Daoy (cell line): ENCODE measurements at regions not wholly inside any gene's neighbourhood (a gene's known extent, or its start where the extent isn't known, plus 50 kb on each side); places are given as distances from the start of the nearest gene placed in this dataset.

Source experiments
- DNase-seq: peaks from one replicate; pipeline ENCODE4 v3.0.0-alpha.2; 2015; ENCODE audit warnings: low read depth

- no peak for DNase-seq
Measured at GRCh38 chr1:172801771-172802322, 142.9 kb downstream of the FASLG start.

GRCh38 chr1:172809750-172810149, 150.8 kb downstream of the FASLG start:
- no peak for DNase-seq

- DNase-seq: no peak
Measured at GRCh38 chr1:172810480-172811175, 151.7 kb downstream of the FASLG start.

GRCh38 chr1:172811694-172812093, 152.8 kb downstream of the FASLG start:
- DNase-seq: no peak

GRCh38 chr1:172812118-172812517, 153.2 kb downstream of the FASLG start:
- no peak for DNase-seq

GRCh38 chr1:172813330-172813729, 154.4 kb downstream of the FASLG start:
- DNase-seq: no peak

GRCh38 chr1:172814428-172814827, 155.5 kb downstream of the FASLG start:
- no peak for DNase-seq

GRCh38 chr1:172815740-172816139, 156.8 kb downstream of the FASLG start:
- DNase-seq: no peak

- no peak for DNase-seq
Measured at GRCh38 chr1:172818841-172819527, 160.1 kb downstream of the FASLG start.

- DNase-seq: no peak
Measured at GRCh38 chr1:172820475-172821158, 161.7 kb downstream of the FASLG start.

- peak; percentile 42 for DNase-seq
Measured at GRCh38 chr1:172821609-172822274, 162.8 kb downstream of the FASLG start.

- DNase-seq: no peak
Measured at GRCh38 chr1:172822886-172823285, 164.0 kb downstream of the FASLG start.

GRCh38 chr1:172823534-172823933, 164.6 kb downstream of the FASLG start:
- DNase-seq: peak; percentile 22

GRCh38 chr1:172824209-172824608, 165.3 kb downstream of the FASLG start:
- no peak for DNase-seq

GRCh38 chr1:172826096-172826741, 167.3 kb downstream of the FASLG start:
- peak; percentile 63 for DNase-seq

- DNase-seq: no peak
Measured at GRCh38 chr1:172827301-172827700, 168.4 kb downstream of the FASLG start.

GRCh38 chr1:172827841-172828240, 168.9 kb downstream of the FASLG start:
- no peak for DNase-seq

GRCh38 chr1:172832006-172832725, 173.3 kb downstream of the FASLG start:
- no peak for DNase-seq

- DNase-seq: no peak
Measured at GRCh38 chr1:172833954-172834353, 175.1 kb downstream of the FASLG start.

GRCh38 chr1:172834609-172835008, 175.7 kb downstream of the FASLG start:
- no peak for DNase-seq

- no peak for DNase-seq
Measured at GRCh38 chr1:172835834-172836233, 176.9 kb downstream of the FASLG start.
